Loucy (cell line): ENCODE measurements at regions not wholly inside any gene's neighbourhood (a gene's known extent, or its start where the extent isn't known, plus 50 kb on each side); places are given as distances from the start of the nearest gene placed in this dataset.

Experiments used
- H2AFZ ChIP-seq: fragments of 200-600 bp; sonication (generic); 2 replicates; pipeline ENCODE4 v1.6.0; 2016; ENCODE audit warnings: antibody characterized with exemption, mild to moderate bottlenecking, low read length, moderate library complexity
- H3F3A ChIP-seq: fragments of 200-600 bp; 2 replicates; pipeline ENCODE4 v1.6.0; 2016; ENCODE audit warnings: antibody characterized with exemption, low read depth, mild to moderate bottlenecking
- H3K27me3 ChIP-seq: fragments of 200-600 bp; sonication (generic); 2 replicates; pipeline ENCODE4 v1.6.1; 2014; ENCODE audit warnings: low read length, mild to moderate bottlenecking; ENCODE audit not compliant: insufficient read depth, poor library complexity, severe bottlenecking
- H3K36me3 ChIP-seq: fragments of 200-600 bp; sonication (generic); 2 replicates; pipeline ENCODE4 v1.6.1; 2016; ENCODE audit warnings: low read length; ENCODE audit not compliant: insufficient read depth
- H3K4me1 ChIP-seq: fragments of 200-600 bp; sonication (generic); 2 replicates; pipeline ENCODE4 v1.5.1; 2014; ENCODE audit warnings: low read length, mild to moderate bottlenecking; ENCODE audit not compliant: insufficient read depth, poor library complexity, severe bottlenecking
- H3K4me2 ChIP-seq: fragments of 200-600 bp; sonication (generic); 2 replicates; pipeline ENCODE4 v1.6.0; 2014; ENCODE audit warnings: antibody characterized with exemption, low read length, low read depth, mild to moderate bottlenecking; ENCODE audit not compliant: poor library complexity, severe bottlenecking
- H3K4me3 ChIP-seq: fragments of 200-600 bp; sonication (generic); 2 replicates; pipeline ENCODE4 v1.5.1; 2014; ENCODE audit warnings: low read length, mild to moderate bottlenecking, mixed read lengths; ENCODE audit not compliant: poor library complexity, severe bottlenecking
- H3K79me2 ChIP-seq: fragments of 200-600 bp; sonication (generic); 2 replicates; pipeline ENCODE4 v1.6.1; 2014; ENCODE audit warnings: low read length; ENCODE audit not compliant: insufficient read depth
- H3K9ac ChIP-seq: fragments of 200-600 bp; sonication (generic); 2 replicates; pipeline ENCODE4 v1.6.0; 2014; ENCODE audit warnings: mild to moderate bottlenecking, low read depth, low read length, moderate library complexity; ENCODE audit not compliant: poor library complexity, severe bottlenecking
- H3K9me2 ChIP-seq: fragments of 200-600 bp; sonication (generic); replicated peaks from 2 replicates; pipeline ENCODE4 v1.6.1; 2016; ENCODE audit warnings: low read depth, low read length, mixed read lengths
- H3K9me3 ChIP-seq: fragments of 200-600 bp; sonication (generic); 2 replicates; pipeline ENCODE4 v1.6.1; 2014; ENCODE audit warnings: mild to moderate bottlenecking, antibody characterized with exemption, low read length, low read depth; ENCODE audit not compliant: insufficient read depth
- H4K20me1 ChIP-seq: fragments of 200-600 bp; sonication (generic); 2 replicates; pipeline ENCODE4 v1.6.0; 2014; ENCODE audit warnings: antibody characterized with exemption, low read length, mild to moderate bottlenecking; ENCODE audit not compliant: insufficient read depth, poor library complexity, severe bottlenecking
- CTCF ChIP-seq: fragments of 200-600 bp; sonication (generic); conservative IDR thresholded peaks from 2 replicates; pipeline ENCODE4 v1.5.1; 2014; ENCODE audit warnings: mild to moderate bottlenecking, antibody characterized with exemption, low read length
- EZH2phosphoT487 ChIP-seq: fragments of 200-600 bp; IDR thresholded peaks from 2 replicates; pipeline ENCODE4 v1.6.1; 2018; ENCODE audit warnings: antibody characterized with exemption, mild to moderate bottlenecking, moderate library complexity, borderline replicate concordance

DNA sequence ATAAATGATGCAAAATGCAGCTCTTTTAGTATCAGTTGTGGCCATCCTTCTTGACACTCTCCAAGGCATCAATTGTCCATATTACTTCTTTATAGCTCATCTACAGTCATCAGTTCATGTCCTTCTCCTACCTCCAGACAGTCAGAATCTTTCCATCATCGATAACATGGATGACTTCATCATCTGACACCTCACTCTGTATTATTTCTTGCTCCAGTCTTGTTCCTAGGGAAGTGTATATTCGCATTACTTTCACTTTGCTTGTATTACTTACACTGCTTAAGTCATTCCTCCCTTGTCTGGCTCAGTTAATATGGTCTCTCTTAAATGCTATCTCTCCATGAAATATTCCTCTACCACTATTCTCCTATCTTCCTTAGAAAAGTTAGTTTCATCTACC, 999.1 kb upstream of the SLC10A2 start:
- Histone ChIP-seq H3K9ac (no peak overlapping the region), H3F3A (no peaks in the 10 kb centered on the region), H4K20me1 (no peaks in the 10 kb centered on the region), H3K4me2 (no peak overlapping the region), H3K9me2 (no peaks in the 10 kb centered on the region), H2AFZ (no peak overlapping the region), H3K4me3 (no peak overlapping the region), H3K9me3 (no peaks in the 10 kb centered on the region), H3K36me3 (no peaks in the 10 kb centered on the region), H3K79me2 (no peaks in the 10 kb centered on the region), H3K27me3 (no peaks in the 10 kb centered on the region), H3K4me1 (no peaks in the 10 kb centered on the region)
- no peak for TF ChIP-seq EZH2phosphoT487
- no peak for TF ChIP-seq CTCF

GRCh38 chr13:104057861-104058260, 991.6 kb upstream of the SLC10A2 start:
- Histone ChIP-seq H2AFZ (no peak overlapping the region), H3K36me3 (no peaks in the 10 kb centered on the region), H3K9me3 (no peaks in the 10 kb centered on the region), H4K20me1 (no peaks in the 10 kb centered on the region), H3F3A (no peaks in the 10 kb centered on the region), H3K27me3 (no peaks in the 10 kb centered on the region), H3K4me1 (no peaks in the 10 kb centered on the region), H3K4me3 (no peak overlapping the region), H3K4me2 (no peak overlapping the region), H3K9me2 (no peaks in the 10 kb centered on the region), H3K79me2 (no peaks in the 10 kb centered on the region), H3K9ac (no peak overlapping the region)
- no peak for TF ChIP-seq EZH2phosphoT487
- no peak for TF ChIP-seq CTCF

DNA sequence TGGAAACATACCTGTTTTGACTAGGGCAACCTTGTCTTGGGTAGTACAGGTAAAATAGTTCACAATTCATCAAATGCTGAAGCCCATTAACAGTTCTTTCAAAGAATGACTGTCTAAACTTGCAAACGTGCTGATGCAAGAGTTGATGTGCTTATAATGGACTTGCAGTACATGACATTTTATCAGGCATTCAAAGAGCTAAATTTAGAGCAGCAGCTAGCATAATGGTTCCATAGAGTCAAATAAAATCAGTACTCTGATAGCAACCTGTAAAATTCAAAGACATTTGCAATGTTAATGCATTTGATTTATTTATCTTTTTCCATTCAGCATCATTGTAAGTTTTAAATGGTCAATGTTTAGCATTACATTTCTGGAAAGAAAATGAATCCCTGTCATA, 979.7 kb upstream of the SLC10A2 start:
- H3K4me2 ChIP-seq, result no peak overlapping the region
- no peaks in the 10 kb centered on the region for H3F3A ChIP-seq
- no peaks in the 10 kb centered on the region for H3K9me3 ChIP-seq
- H3K4me1 ChIP-seq, result no peaks in the 10 kb centered on the region
- H4K20me1 ChIP-seq, result no peaks in the 10 kb centered on the region
- no peaks in the 10 kb centered on the region for H3K27me3 ChIP-seq
- H3K4me3 ChIP-seq, result no peak overlapping the region
- no peaks in the 10 kb centered on the region for H3K36me3 ChIP-seq
- H3K9ac ChIP-seq, result no peak overlapping the region
- no peaks in the 10 kb centered on the region for H3K9me2 ChIP-seq
- H3K79me2 ChIP-seq, result no peaks in the 10 kb centered on the region
- TF ChIP-seq CTCF, result no peak
- TF ChIP-seq EZH2phosphoT487, result no peak
- H2AFZ ChIP-seq, result no peak overlapping the region
